ENCODE measurements at regions not wholly inside any gene's neighbourhood (a gene's known extent, or its start where the extent isn't known, plus 50 kb on each side); places are given as distances from the start of the nearest gene placed in this dataset.

DNA sequence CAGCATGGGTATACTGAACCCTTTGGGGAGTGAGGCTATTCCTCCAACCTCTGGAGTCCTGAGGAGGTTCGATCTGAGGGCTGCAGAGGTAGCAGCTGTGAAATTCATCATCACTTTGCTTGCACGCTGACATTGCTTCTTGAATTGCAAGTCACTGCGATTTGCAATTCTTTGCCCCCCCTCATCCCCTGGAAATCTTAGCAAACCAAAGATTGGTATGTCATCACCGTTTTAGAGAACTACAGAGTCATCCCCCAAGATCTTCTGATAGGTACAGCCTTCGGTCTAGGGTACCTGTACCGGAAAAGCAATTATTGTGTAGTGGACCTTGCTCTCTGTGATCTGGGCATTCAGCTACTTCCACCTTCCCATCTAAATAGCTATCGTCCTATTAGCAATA is 192.6 kb downstream of the KLF6 start:
- no peak for TF ChIP-seq EZH2 (IDR thresholded peaks at IDR 0.05)
- TF ChIP-seq POLR2AphosphoS5 (IDR thresholded peaks at IDR 0.05; ENCODE audit: borderline replicate concordance, low read depth, low read length), result no peak
